ENCODE measurements at regions not wholly inside any gene's neighbourhood (a gene's known extent, or its start where the extent isn't known, plus 50 kb on each side); places are given as distances from the start of the nearest gene placed in this dataset.

DNA sequence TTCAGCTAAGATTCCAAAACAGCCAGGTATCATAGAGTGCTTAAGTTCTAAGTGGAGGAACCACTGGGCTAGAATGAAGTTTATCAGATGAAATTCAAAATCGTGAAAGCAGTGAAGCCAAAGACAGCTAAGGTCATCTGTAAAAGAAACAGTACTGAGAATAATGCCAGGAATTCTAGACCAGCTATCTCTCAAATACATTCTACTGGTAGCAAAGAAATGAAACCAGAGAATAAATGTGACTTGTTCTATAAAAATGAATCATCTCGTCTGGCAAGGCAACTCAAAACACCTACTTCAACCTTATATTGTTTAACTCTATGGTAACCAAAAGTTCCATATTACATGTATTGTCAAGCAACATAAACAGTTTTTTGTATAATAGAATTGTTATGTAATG, 51.3 kb upstream of the RGMB start:
- intact Hi-C loops (cut with DNase I, micrococcal nuclease) = no loop called here
- ChIA-PET CTCF (interaction anchor here (0.9 to 1.4 kb wide), 2 partner anchors 10 to 12 kb away, joined by 3 read pairs; no protein-coding TSS in a partner anchor), POLR2A (no interaction called here)
- Mint-ChIP-seq H3K27ac (no peak overlapping the region), H3K4me3 (no peak overlapping the region), H3K4me1 (ENCODE audit: low read depth) (no peaks in the 10 kb centered on the region), H3K36me3 (ENCODE audit: low read depth) (no peaks in the 10 kb centered on the region), H3K27me3 (peaks cover 46% of the 10 kb centered on the region), H3K9me3 (peaks cover 9% of the 10 kb centered on the region)
- Histone ChIP-seq H3K9me3 (ENCODE audit: control insufficient read depth in 1 of 2, insufficient read depth in 1 of 2, low read length in 2 of 2) (no peaks in the 10 kb centered on the region), H3K27me3 (ENCODE audit: control insufficient read depth in 1 of 2, insufficient read depth in 2 of 2, low read length in 2 of 2) (no peaks in the 10 kb centered on the region), H3K4me1 (ENCODE audit: insufficient read depth, low read length) (no peaks in the 10 kb centered on the region), H3K27ac (ENCODE audit: low read depth in 1 of 2, low read length in 2 of 2) (no peak overlapping the region), H3K36me3 (ENCODE audit: insufficient read depth, low read length) (no peaks in the 10 kb centered on the region), H3K4me3 (ENCODE audit: low read length) (no peak overlapping the region)
- ATAC-seq (ENCODE audit: poor library complexity) = no peak
- no peak for DNase-seq
- TF ChIP-seq CTCF (IDR thresholded peaks at IDR 0.05) = no peak

GRCh38 chr5:98723061-98723460, 50.4 kb upstream of the RGMB start:
- no peak for DNase-seq
- ChIA-PET POLR2A (no interaction called here), CTCF (interaction anchor here (1.4 kb wide), 1 partner anchor 9 kb away, joined by 3 read pairs; no protein-coding TSS in a partner anchor)

More at GRCh38 chr5:98723061-98723460, 50.4 kb upstream of the RGMB start:
- no peaks in the 10 kb centered on the region for H3K27me3 ChIP-seq (ENCODE audit: control insufficient read depth in 1 of 2, insufficient read depth in 2 of 2, low read length in 2 of 2)
- no peak overlapping the region for H3K4me3 Mint-ChIP-seq
- no peak for TF ChIP-seq CTCF (IDR thresholded peaks at IDR 0.05)
- intact Hi-C loops (cut with DNase I, micrococcal nuclease) = no loop called here
- no peaks in the 10 kb centered on the region for H3K9me3 ChIP-seq (ENCODE audit: control insufficient read depth in 1 of 2, insufficient read depth in 1 of 2, low read length in 2 of 2)
- H3K4me3 ChIP-seq (ENCODE audit: low read length) = no peak overlapping the region
- no peaks in the 10 kb centered on the region for H3K36me3 Mint-ChIP-seq (ENCODE audit: low read depth)
- no peaks in the 10 kb centered on the region for H3K4me1 ChIP-seq (ENCODE audit: insufficient read depth, low read length)
- peaks cover 9% of the 10 kb centered on the region for H3K9me3 Mint-ChIP-seq
- H3K27ac ChIP-seq (ENCODE audit: low read depth in 1 of 2, low read length in 2 of 2) = no peak overlapping the region
- peaks cover 45% of the 10 kb centered on the region for H3K27me3 Mint-ChIP-seq
- no peaks in the 10 kb centered on the region for H3K36me3 ChIP-seq (ENCODE audit: insufficient read depth, low read length)
- H3K4me1 Mint-ChIP-seq (ENCODE audit: low read depth) = no peaks in the 10 kb centered on the region
- no peak overlapping the region for H3K27ac Mint-ChIP-seq
- no peak for ATAC-seq (ENCODE audit: poor library complexity)
